ENCODE measurements at regions not wholly inside any gene's neighbourhood (a gene's known extent, or its start where the extent isn't known, plus 50 kb on each side); places are given as distances from the start of the nearest gene placed in this dataset.

DNA sequence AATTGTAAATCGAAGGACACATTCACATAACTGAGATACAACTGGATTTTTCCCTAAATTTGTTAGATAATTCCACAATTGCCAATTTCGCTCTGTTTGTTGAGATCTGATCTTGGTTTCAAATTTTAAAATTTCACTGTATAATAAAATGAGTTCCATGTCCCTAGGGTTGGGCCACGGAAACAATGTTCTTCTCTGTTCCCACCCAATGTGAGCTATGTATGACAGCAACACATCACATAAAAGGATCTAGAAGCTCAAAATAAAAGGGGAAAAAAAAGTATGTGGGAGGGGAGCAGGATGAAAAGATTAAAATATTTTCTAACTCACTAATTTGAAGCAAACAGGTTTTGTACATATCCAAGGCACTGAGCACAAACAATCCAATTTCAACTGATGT lies 287.8 kb upstream of the MKLN1 start:
- TF ChIP-seq, protein P1, sequence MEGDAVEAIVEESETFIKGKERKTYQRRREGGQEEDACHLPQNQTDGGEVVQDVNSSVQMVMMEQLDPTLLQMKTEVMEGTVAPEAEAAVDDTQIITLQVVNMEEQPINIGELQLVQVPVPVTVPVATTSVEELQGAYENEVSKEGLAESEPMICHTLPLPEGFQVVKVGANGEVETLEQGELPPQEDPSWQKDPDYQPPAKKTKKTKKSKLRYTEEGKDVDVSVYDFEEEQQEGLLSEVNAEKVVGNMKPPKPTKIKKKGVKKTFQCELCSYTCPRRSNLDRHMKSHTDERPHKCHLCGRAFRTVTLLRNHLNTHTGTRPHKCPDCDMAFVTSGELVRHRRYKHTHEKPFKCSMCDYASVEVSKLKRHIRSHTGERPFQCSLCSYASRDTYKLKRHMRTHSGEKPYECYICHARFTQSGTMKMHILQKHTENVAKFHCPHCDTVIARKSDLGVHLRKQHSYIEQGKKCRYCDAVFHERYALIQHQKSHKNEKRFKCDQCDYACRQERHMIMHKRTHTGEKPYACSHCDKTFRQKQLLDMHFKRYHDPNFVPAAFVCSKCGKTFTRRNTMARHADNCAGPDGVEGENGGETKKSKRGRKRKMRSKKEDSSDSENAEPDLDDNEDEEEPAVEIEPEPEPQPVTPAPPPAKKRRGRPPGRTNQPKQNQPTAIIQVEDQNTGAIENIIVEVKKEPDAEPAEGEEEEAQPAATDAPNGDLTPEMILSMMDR (IDR thresholded peaks at IDR 0.05), result no peak
- no peak for TF ChIP-seq ZFX (IDR thresholded peaks at IDR 0.05; ENCODE audit: borderline replicate concordance)

Measured in 22Rv1 (cell line).